SU-DHL-6 (cell line): ENCODE measurements at regions not wholly inside any gene's neighbourhood (a gene's known extent, or its start where the extent isn't known, plus 50 kb on each side); places are given as distances from the start of the nearest gene placed in this dataset.

Source experiments
- EZH2phosphoT487 ChIP-seq: fragments of 200-600 bp; sonication (generic), shearing (Covaris generic); conservative IDR thresholded peaks from 2 replicates; pipeline ENCODE4 v1.6.1; 2018; ENCODE audit warnings: mild to moderate bottlenecking, antibody characterized with exemption, low read length, moderate library complexity, mixed read lengths
- TF ChIP-seq, protein P1 (sequence below): fragments of 200-600 bp; sonication (generic); IDR thresholded peaks from one replicate; pipeline ENCODE4 v1.5.1; 2017; ENCODE audit warnings: antibody characterized with exemption, mild to moderate bottlenecking, low read length, moderate library complexity; ENCODE audit not compliant: insufficient read depth, poor library complexity, severe bottlenecking

DNA sequence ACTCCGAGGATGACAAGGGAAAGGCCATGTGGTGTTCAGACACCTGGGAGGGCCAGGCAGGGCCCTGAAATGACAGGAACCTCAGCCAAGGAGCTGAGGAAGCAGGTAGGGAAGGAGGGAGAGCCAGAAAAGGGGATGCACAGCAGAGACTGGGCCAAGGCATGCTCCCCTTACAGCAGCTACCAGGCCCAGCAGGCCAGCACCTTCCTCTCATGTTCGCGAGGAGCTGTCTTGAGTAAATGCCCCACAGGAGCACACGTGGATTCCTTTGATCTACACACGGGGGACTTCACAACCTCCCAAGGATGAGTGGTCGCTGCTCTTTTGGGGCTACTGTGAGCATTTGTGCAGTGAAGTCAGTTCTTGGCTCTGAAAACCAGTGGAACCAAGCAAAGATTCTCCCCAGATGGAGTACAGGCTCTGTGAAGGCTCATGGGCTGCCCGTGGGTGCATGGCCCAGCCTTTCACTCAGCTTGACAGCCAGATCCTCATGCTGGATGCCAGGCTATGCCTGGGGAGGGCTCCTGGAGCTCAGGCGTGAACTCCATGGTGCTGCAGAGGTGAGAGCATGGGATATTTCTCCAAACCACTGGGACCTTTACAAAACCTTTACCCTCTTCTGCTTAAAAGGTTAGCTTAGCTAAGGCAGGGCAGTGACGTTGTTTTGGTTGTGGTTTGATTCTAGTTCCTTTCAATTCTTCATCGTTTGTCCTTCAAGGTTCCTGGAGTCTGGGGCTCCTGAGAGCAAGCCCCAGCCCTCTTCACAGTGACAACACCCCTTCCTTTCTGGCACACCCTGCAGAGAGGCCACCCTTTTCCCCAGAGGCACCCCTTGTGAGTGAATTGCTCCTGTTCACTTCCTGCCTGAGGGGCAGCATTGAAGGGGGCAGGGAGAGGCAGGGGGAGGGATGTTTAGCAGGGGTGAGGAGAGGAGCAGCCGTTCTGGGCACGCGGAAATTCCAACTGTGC lies 74.2 kb upstream of the ZPBP start:
- no peak for TF ChIP-seq EZH2phosphoT487
- TF ChIP-seq, protein P1, sequence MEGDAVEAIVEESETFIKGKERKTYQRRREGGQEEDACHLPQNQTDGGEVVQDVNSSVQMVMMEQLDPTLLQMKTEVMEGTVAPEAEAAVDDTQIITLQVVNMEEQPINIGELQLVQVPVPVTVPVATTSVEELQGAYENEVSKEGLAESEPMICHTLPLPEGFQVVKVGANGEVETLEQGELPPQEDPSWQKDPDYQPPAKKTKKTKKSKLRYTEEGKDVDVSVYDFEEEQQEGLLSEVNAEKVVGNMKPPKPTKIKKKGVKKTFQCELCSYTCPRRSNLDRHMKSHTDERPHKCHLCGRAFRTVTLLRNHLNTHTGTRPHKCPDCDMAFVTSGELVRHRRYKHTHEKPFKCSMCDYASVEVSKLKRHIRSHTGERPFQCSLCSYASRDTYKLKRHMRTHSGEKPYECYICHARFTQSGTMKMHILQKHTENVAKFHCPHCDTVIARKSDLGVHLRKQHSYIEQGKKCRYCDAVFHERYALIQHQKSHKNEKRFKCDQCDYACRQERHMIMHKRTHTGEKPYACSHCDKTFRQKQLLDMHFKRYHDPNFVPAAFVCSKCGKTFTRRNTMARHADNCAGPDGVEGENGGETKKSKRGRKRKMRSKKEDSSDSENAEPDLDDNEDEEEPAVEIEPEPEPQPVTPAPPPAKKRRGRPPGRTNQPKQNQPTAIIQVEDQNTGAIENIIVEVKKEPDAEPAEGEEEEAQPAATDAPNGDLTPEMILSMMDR = no peak
